ENCODE measurements at regions not wholly inside any gene's neighbourhood (a gene's known extent, or its start where the extent isn't known, plus 50 kb on each side); places are given as distances from the start of the nearest gene placed in this dataset.
"Not testable (repeated sequence)": the region's sequence is repeated elsewhere in the genome, so short reads cannot be mapped to it uniquely, and the experiment has no call there.

DNA sequence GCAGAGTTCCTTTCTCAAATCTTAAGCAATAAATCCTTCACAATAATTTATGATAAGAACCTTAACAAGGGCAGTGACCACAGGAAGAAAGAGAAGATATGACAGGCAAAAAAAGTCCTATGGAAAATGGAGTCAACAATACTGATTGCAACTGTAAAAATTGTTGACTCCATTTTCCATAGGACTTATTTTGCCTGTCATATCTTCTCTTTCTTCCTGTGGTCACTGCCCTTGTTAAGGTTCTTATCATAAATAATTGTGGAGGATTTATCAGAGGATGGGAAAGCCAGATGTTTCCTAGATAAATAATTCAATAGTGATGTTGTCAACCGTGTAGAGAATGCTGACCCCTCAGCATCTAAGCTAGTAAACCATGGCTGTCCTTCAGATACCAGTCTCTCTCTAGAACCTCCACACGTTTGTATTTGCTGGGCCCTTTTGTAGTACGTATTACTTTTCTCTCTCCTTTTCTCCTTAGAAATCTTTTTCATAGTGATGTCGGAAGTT lies 172.6 kb upstream of the BET1 start:
- no peak for DNase-seq

DNA sequence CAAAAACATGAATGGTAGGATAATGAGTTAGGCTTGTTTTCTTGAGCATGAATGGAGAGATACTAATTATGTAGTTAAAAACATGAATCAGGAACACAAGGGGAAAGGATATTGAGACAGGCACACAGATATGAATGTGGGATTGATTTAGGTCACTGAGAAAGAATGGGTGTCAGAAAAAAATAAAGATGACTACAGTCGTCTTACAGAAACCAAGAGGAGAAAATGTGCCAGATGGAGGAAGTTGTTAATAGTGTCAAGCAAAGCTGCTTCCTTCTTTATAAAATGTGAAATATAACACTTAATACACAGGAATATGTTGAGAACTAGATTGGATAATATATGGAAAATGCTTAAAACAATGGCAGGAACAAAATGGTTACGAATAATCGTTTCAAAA lies 173.3 kb upstream of the BET1 start:
- DNase-seq: no peak

DNA sequence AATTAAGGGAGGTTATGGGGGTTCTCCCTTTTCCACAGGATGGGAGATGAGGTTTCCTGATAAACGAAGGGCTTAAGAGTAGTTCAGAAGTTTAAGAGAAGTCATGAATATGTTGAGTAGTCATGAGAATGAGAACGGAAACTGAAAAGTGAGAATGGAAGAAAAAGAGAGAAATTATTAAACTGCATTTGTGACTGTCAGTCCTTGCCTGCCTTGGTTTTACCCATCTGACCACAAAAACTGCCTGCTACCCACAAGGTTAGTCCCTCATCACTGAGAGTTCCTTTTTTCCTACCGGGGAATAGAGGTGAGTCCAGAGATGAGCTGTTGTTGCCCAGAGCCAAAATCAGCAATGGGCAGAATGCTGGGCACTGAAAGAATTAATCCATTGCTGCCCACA lies 174.1 kb upstream of the BET1 start:
- no peak for DNase-seq

DNA sequence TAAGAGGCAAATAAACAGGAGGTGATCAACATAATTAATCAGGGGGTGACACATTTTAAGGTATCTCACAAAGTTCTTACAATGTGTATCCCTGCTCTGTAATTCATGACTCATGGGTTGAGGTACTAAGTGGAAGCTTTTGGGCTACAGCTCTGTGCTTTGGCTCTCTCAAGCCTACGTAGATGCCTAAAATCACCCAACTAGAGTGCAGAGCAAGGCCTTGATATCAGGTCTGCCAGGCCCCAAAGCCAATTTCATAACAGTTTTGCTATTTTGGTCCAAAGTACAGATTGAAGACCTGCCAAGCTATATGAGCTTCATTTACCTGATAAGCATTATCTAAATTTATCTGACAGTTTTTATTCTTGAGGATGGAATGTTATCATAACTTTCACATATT lies 175.3 kb upstream of the BET1 start:
- no peak for DNase-seq

DNA sequence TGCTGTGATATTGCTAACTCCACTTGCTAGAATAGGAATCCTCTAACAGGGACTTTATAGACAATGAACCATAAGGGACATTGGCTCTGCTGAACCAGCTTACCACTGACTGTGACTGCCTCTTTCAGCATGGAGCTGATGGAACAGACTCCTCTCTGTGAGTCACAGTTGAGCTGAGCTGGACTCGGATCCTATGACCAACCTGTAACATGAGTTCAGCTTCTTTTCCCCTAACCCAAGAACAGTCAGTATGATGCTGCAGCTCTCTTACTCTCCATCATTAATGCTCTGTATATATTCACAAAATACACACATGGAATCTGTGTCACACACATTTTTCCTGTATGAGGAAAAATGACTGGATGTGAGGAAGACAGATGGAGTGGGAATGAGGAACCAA lies 177.9 kb upstream of the BET1 start:
- no peak for DNase-seq

DNA sequence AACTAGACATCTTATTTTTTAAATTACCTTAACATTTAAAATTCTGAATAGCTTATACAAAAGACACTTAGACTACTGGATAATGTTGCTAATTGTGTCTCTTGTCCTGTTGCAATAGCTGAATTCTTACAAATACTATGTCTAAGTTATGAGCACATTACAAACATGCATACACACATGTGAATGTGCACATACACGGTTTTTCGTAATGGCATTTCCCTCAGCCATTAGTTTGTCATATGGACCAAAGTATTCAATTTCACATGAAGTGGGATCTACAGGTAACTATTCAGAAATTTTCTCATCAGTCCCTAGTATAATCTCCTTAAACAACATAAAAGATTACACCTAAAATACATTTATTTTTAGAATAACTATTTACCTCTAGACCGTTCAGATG lies 178.6 kb upstream of the BET1 start:
- no peak for DNase-seq

DNA sequence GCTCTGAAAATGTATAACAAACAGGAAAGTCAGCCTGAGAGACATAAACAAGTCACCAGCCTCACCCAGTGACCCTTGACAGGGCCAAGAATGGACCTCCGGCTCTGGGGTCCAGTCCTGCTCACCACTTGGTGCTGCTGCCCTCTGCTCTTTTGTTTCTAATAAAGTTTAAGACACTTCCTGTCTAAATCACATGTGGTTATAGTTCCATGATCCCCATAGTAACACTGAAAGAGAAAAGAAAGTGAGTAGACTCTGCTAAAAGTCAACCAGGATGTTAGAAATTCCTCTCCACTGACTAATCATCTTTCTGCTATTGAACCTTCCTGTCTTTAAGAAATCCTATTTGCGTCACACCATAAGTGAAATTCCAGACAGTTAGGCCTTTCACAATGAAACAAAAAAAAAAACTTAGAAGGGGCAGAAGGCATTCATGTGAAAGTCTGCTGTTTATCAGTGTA lies 179.2 kb upstream of the BET1 start:
- no peak for DNase-seq

DNA sequence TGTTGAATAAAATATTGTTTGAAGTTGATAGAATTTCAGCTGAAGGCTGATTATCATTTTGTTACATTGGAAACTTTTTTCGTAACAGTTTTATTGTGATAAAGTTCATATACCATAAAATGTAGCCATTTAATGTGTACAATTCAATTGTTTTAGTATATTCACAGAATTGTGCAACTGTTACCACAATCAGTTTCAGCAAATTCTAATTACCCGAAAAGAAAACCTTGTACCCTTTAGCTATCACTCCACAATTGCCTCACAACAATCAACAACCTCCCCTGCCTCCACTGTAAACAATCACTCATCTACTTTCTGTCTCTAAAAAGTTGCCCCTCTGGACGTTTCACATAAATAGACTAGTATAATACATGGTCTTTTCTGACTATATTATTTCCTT lies 179.7 kb upstream of the BET1 start:
- DNase-seq: no peak

DNA sequence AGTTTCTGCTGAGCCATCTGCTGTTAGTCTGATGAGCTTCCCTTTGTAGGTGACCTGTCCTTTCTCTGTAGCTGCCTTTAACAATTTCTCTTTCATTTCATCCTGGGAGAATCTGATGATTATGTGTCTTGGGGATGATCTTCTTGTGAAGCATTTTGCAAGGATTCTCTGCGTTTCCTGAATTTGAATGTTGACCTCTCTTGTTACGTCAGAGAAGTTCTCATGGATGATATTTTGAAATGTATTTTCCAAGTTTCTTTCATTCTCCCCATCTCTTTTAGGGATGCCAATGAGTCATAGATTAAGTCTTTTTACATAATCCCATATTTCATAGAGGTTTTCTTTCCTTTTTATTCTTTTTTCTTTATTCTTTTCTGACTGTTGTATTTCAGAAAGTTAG lies 184.2 kb upstream of the BET1 start:
- no peak for DNase-seq

DNA sequence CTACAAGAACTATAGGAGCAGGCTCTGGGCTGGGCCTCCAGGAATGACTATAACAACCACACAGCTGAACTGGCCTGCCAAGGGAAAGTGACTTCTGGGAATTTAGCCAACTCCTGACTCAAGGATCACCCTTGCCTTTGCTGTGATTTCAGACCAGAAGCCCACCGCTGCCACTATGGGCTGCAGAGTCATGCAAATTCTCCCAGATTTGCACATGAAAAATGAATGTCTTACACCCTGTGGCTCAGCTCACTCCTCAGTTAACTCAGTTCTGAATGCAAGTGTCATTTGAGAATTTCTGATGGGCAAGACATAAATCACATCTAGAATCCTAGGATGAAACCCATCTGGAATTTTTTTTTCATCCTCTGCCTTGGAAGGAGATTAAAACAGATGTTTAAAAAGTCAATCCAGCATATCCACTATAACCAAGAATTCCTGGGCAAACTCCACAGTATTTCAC lies 186.5 kb upstream of the BET1 start:
- no peak for DNase-seq

DNA sequence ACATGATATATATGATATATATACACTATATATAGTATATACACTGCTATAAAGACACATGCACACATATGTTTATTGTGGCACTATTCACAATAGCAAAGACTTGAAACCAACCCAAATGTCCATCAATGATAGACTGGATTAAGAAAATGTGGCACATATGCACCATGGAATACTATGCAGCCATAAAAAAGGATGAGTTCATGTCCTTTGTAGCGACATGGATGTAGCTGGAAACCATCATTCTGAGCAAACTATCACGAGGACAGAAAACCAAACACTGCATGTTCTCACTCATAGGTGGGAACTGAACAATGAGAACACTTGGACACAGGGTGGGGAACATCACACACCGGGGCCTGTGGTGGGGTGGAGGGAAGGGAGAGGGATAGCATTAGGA lies 190.3 kb upstream of the BET1 start:
- not testable (repeated sequence) for DNase-seq

DNA sequence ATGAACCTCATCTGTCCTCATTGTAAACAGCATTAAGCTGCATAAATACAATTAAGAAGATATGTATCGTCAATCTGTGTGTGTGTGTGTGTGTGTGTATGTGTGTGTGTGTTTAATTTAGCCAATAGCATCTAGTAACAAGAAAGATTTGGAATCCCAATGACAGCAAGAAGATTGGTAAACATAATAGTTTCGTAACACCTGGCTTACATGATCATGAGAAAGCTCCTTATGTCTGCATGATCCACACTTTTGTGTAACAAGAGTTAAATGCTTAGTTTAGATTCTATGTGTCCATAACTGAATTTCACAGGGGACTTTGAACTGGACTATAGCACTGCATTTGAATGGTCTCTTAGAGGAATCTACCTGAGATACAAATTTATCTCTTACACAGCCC lies 191.0 kb upstream of the BET1 start:
- DNase-seq: no peak

DNA sequence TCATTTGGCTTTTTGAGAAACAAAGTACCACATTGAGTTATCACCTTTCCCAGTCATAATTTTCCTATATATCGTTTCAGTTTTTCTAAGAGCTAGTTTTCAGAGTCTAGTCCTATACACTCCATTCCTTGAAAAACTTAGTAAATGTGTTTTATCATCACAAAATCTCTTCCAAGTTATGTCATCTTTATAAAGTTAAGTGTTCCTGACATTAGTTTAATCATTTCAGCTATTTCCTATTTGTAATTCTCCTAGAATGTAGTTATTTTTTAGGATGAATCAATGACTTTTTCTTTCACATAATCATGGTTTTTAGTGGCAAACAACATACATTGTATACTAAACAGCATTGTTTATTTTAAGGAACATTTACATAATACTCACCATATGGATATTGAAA lies 191.7 kb upstream of the BET1 start:
- DNase-seq: no peak

DNA sequence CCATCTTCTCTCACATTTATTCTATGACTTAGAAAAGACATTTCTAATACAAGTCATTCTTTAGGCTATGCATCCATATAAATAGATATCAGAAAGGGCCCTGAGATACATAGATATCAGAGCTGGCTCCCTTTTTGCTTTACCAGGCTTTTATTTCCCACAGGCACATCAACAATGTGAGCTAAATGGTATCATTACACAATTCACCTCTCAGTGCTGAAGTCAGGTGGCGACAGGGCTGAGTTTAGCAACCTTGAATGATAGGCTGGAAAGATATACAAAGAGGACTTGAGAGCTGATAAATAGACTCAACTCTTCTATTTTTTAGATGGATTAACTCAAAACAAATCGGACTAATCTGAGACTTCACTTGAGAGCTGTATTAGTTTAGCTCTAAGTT lies 189.2 kb upstream of the COL1A2 start:
- DNase-seq: no peak

DNA sequence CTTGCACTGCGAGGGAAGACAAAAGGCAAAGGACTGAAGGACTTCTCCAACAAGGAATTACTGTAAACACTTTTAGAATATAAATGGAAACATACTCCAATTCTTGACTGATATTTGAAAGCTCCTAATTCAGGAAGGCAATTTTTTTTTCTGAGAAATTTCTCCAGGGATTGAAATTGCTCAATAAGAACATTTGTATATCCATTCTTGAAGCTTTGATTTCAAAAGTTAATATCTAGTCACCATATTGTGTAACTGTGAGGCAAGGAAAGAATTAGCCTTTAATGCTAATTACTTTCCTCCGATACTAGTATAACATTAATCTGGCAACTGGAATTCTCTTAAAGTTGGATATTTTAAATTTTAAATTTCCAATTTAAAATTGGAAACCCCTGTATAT lies 188.4 kb upstream of the COL1A2 start:
- DNase-seq: no peak

DNA sequence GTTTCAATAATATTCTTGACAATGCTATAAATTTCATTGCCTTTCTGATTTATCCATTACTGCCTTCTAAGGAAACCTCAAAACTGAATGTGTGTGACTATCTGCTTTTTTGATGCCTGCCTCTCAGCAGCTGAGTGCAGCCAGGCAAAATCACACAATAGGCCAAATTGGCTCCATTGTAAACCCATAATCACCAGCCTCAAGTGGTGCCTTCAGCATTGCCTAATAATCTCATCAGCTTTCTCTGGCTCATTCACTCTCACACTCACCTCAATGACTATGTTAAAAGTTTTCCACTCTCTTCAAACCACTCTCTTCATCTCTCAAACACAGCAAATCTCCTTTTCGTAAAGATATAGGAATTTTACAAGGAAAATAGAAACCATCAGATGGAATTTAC lies 182.5 kb upstream of the COL1A2 start:
- DNase-seq: no peak

DNA sequence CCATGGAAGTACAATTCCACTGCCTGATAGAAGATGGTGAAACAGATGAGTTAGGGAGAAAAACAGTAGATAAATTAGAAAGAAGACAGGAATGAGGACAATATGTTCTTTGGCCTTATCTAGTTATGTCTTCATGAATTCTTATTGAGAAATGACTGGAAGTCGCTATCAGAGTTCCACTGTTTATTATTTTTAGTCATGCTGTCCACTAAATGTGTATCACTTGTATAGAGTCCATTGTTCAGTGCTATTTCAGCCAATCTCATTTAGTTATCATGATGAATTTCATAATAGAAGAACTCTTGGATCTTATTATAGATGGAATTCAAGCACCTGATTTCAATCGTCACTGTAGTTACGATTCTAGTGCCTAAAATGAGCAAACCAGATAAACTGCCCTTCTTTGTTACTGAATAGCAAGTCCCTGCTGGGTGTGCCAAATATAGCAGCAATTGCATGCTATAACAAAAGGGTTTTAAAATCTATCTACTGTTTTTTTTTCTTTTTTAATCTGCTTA lies 177.7 kb upstream of the COL1A2 start:
- DNase-seq: no peak

DNA sequence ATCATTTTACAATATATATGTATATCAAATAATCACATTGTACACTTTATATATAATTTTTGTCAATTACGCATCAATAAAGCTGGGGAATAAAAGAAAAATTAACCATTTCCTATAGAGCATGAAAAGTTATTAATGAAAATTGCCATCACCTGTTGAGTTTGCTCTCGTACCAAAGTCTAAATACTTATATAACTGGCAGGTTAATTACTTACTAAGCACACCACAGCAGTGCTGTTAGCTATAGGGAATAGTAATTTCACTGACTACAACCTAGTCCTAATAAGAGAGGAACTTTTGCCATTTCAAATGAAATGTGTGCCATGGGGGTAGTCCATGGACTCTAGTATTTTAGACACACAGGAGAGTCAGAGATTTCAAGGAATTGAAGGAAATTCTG lies 176.9 kb upstream of the COL1A2 start:
- no peak for DNase-seq

DNA sequence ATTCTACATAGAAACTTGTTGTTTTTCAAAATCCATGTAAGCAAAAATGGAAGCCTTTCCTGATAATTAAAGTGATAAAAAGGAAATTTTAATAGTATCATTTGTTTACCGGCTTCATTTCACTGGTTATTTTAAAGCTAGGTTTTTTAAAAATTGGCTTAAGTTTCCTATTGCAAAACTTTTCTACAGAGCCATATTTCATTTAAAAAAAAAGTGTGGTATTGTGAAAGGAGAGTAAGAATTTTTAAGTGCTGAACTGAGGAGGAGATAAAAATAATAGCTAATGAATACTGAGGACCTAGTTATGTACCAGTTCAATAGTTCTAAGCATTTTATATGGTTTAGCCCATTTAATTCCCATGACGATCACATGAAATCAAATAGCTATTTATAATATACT lies 172.2 kb upstream of the COL1A2 start:
- no peak for DNase-seq

DNA sequence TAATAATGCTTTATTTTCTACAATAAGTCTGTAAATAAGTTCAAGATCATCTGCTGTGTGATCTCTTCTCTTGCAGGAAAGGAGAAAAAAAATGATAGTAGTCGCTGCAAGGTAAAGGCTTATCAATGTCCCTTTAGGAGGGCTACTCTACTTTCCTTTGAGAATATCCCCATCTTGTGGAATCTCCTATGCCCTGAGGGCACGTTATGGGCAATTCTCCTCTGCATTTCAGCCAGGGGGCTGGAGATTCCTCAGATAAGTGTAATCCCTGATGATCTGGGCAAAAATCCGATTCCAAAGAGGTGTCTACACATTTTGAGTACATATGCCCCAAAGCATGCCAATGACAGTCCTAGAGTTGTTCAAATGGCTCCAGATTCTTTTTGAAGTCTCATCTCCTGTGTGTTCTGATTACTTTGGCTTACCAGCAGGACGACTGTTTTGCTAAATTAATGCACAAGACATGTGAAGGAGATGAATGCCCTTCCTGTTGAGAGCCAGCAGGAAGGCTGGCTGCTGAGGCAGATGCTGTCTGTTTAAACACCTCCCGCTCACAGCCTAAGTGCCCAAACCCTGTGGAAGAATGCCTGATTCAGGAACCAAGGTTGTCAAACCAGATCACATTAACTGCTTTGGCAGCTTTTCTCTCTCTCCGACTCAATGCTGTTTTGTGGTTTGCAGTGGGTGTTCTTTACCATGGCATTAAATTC lies 171.2 kb upstream of the COL1A2 start:
- DNase-seq: no peak

DNA sequence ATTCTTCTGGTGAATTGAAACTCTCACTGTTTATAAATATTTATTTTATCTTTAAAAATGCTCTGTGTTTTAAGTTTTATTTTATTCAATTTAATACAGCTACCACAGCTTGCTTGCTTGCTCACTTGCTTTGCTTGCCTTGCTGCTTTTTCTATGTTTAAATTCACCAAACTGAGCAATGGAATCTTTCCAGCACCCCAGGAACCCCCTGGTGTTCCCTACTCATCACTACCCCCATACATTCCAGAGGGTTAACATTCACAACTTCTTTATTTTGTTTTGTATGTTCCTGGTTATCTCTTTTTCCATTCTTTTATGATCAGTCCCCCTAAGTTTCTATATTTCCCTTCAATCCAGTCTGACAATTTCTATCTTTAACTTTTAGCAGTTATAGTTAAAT lies 166.5 kb upstream of the COL1A2 start:
- DNase-seq: no peak

DNA sequence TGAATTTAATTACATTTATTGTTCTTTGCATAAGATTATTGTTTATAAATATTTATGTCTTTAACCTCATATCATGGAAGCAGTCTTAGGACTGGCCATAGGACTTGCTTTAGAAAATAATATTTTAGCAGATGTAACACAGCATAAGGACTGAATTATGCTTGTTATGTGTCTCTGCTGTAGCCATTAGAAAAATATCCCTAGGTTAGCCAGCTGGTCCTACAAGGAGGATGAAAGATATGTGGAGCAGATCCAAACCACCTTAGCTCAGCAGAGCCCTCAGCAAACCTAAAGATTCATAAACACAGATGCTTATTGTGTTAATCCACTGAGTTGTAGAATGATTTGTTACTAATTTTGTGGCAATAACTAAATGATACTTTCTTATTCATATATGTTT lies 166.0 kb upstream of the COL1A2 start:
- DNase-seq: no peak

DNA sequence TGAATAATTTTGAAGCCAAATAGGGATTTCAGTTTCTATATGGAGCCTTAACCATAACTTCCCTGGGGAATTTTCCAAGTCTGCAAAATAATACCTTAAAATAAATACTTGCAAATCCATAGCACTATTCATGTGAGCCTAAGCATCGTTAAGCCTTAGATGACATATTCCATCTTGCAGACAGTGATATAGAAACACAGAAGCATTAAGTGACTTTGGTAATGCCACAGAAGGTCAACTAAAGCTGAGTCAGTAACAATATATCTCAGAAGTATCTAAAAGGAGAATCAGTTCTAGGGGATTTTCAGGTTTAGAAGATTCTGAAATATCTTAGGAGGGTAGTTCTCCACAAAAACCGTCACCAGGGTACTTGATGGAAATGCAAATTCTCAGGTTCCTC lies 163.4 kb upstream of the COL1A2 start:
- no peak for DNase-seq

DNA sequence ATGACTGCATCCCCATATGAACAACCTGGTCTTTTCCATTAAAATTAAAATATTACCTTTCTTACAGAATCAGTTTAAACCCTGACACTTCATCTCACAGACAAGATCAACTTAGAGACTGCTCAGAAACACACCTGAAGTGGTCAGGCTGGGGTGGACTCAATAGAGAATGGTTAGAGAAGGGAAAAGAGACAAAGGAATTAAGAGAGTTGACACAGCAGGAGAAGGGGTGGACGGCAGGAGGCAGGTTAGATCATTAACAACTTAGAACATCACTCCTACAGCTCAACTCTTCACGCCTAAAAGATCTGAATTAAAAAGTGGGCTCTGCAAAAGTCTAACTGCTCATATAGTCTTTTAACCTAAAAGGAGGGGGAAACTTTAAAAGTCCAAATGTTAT lies 157.7 kb upstream of the COL1A2 start:
- DNase-seq: no peak

DNA sequence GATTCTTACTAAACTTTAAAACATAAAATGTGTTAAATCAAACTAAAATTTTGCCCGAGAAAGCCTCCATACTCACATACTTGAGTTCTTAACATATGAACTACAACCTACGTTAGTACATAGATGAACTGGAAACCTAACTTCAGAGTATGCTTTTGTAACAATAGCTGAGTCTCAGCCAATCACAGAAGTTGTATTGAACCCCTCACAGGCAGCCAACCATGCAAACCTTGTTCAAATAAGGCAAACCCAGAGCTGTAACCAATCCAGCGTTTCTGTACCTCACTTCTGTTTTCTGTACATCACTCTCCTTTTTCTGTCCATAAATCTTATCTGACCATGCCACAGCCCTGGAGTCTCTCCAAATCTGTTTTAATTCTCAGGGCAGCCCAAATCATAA lies 157.3 kb upstream of the COL1A2 start:
- DNase-seq: no peak
